NCI-H1417 (cell line): ENCODE measurements at regions not wholly inside any gene's neighbourhood (a gene's known extent, or its start where the extent isn't known, plus 50 kb on each side); places are given as distances from the start of the nearest gene placed in this dataset.
A peak's percentile ranks its signal among the peaks of the same experiment; 100 is the strongest.
"Not testable (repeated sequence)": the region's sequence is repeated elsewhere in the genome, so short reads cannot be mapped to it uniquely, and the experiment has no call there.

ENCODE experiments used
- DNase-seq, 3 experiments: peaks; one replicate each; lab custom pipeline; 2025; lab: John Stamatoyannopoulos, UW

- DNase-seq: no peak
Measured at GRCh38 chr2:186299610-186300009, 186.4 kb upstream of the ZC3H15 start.

GRCh38 chr2:186302263-186302662 lies 183.8 kb upstream of the ZC3H15 start:
- DNase-seq: peak in 2 of 3 experiments; percentile 21 to 80

DNA sequence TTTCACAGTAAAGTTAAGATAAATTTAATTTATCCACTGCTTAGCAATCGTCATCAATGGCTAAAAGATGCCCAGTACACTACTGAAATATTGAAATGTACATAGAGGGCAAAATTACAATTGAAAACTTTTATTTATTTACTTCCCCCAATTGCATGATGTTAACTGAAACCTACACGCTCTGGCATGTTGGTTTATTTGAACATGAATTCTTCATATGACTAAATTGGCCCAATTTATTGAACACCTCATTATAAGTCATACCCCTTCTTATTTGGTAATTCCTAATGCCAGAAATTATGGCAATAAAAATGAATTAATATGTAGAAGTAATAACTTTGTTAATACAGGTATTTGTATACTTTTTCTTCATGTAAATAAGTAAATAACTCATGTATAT lies 183.0 kb upstream of the ZC3H15 start:
- DNase-seq: no peak

DNA sequence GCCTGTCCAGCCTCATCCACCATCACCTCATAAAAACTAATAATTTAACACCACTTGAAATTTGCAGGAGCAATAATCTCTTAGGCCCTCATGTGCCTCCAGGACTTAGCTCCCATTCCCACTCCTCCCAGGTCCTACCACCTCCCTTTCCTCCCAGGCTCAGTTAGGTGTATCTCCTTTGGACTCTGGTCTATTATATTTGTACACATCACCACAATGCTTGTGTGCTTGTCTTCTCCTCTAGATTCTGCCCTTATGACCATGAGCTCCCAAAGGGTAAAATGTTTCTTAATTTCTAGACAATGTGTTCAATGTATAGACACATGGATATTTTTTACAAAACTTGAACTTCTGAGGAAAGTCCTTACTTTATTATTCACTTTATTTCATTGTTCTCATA lies 182.0 kb upstream of the ZC3H15 start:
- no peak for DNase-seq

GRCh38 chr2:186306754-186307153 lies 179.3 kb upstream of the ZC3H15 start:
- DNase-seq: no peak

DNA sequence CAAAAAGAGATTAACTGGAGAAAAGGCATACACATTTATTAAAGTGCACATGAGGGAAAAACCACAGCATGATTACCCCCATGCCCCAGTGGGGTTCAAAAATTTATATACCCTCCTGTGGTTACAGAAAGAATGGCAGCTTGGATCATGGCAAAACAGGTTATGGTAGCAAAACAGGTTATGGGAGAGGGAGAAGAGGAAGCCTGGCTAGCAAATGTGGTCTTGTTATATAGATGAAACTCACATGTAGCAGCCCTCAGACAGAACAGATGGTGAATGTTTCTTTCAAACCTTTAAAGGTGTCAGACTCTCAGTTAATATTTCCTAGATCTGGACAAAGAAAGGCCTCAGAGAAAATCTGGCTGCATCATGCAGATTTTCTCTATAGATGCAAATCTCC lies 178.2 kb upstream of the ZC3H15 start:
- DNase-seq: no peak

DNA sequence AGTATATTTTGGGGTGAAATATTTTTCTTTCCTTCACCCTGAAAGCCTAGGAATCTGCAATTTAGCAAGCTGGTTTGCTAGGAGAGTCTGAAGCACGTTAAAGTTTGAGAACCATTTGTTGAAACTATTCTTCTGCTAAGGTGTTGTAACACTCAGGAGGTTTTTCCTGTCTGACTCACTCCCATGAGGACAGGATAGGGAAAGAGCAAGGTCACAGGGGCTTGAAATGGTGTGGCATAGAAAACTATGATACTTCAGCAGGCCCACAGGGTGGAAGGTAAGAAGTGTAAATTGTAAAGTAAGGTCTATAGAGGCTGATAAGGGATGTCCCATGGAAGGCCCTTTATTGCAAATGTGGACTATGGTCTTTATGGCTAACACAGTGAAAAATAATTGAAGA lies 177.7 kb upstream of the ZC3H15 start:
- DNase-seq: no peak

DNA sequence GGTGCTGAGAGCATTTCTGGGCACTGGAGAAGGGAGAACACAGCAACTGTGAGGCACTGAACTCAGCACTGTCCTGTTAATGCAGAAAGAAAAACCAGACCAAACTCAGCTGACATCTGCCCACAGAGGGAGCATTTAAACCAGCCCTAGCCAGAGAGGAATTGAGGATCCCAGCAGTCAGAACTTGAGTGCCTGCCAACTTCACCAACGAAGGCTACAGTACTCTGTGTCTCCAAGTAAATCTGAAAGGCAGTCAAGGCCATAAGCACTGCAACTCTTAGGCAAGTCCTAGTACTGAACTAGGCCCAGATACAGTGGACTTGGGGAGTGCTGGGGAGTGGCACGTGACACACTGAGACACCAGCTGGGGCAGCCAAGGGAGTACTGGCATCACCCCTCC lies 176.2 kb upstream of the ZC3H15 start:
- DNase-seq: no peak

DNA sequence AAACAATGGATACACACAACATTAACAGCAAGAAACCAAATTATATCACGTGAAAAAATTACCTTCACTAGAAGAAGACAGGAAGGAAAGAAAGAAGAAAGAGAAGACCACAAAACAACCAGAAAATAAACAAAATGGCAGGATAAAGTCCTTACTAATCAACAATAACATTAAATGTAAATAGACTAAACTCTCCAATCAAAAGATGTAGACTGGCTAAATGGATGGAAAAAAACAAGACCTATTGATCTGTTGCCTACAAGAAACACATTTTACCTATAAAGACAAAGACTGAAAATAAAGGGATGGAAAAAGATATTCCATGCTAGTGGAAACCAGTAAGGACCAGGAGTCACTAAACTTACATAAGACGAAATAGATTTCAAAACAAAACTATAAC lies 167.0 kb upstream of the ZC3H15 start:
- DNase-seq: no peak

- DNase-seq: no peak
Measured at GRCh38 chr2:186325827-186326535, 160.1 kb upstream of the ZC3H15 start.

- no peak for DNase-seq
Measured at GRCh38 chr2:186327251-186327868, 158.7 kb upstream of the ZC3H15 start.

DNA sequence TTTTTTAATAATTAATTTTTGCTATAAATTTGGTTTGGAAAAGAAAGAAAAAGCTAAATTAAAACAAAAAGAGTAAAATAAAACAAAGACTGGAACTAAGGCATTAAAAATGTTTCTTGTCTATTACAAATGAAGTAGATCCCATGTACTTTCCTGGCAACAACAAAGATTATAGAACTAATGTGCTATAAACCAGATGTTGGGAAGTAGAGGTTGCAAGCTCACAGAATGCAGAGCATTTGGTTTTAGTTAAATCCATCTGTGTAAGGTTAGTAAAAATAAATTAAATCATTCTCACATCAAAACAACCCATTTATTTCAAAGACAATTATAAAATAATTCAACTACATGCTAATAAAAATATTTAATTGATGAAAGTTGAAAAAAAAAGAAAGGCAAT lies 157.2 kb upstream of the ZC3H15 start:
- DNase-seq: no peak

DNA sequence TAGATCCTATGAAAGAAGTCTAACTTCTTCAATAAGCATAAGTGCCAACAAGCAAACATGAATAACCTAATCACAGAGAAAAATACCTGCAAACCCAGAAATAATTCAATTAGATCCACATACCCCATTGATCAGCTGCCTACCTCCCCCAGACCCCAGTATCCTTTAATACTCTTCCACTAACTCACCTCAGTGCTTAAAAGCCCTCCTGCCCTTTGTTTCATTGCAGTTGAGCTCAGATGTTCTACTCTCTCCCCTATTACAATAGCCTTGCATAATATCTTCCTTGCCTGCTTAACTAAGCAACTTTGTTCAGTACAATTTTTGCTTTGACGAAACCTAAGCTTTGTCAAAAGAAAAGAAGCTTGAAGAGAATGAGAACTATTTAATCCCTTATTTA lies 156.0 kb upstream of the ZC3H15 start:
- no peak for DNase-seq

DNA sequence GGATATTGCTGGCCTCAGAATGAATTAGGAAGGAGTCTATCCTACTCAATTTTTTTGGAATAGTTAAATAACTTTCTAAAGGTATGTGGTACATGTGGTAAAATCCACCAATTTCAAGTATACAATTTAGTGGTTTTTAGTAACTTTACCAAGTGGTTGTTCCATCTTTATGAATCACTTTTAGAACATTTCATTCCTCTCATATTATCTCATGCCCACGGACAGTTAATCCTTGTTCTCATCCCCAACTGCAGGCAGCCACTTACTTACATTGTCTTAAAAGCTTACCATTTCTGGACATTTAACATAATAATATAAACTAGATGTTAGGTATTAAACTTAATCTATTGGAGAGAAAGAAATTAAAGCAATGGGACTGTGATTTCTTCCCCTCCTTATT lies 146.3 kb upstream of the ZC3H15 start:
- no peak for DNase-seq

DNA sequence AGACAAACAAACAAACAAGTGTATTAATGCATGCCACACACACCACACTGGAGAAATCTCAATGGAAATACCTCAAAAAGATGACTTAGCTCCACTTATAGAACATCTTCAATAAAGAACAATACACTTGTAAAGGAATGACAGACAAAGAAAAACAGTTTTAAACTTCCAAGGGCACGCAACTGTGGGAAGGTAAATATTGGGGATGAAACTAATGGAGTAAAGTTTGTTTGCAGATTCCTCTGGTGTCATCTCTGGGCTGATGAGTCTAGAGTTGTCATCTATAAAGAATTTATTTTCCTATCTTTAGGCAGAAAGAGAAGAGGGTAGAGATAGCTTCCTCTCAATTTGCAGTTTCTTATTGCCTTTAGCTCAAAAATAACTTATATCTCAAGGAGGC lies 144.0 kb upstream of the ZC3H15 start:
- no peak for DNase-seq

DNA sequence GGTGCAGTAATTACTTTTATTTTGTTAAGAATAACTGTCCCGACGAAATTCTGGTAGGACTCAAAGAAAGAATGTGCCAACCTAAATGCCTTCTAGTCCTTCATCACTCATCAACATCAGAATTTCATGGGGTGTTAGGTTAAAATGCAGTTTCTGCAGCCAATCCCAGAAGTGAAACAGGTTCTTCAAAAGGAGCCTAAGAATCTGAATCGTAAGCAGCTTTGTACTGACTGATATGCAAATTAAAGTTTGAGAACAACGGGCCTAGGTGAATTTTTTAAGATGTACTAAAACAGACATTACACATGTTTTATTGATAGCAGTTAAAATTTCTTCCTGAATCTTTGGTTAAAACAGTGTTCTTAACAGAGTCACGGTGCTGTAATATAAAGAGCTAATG lies 140.3 kb upstream of the ZC3H15 start:
- peak in 1 of 3 experiments; percentile 35 for DNase-seq

DNA sequence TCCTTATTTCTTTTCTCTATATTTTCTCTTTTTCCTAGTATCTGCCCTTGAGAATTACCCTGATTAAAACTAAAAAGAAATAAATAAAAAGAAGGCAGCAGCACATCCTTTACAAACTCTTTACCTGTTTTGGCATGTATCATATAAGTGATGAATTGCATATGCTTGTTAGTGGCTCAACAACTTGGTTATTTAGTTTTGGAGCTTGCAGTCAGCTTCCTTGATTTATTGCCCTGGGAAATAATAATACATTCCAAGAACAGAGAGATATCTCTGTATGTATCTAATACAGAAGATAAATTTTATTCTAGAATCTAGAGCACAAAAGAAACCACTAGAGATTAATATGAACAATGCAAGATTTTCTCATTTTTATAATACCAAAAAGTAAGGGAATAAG lies 139.8 kb upstream of the ZC3H15 start:
- peak in 1 of 3 experiments; percentile 40 for DNase-seq

GRCh38 chr2:186347472-186347871 lies 138.6 kb upstream of the ZC3H15 start:
- DNase-seq: peak in 2 of 3 experiments; percentile 55 to 95

- peak in 1 of 3 experiments; percentile 55 for DNase-seq
Measured at GRCh38 chr2:186348200-186348599, 137.9 kb upstream of the ZC3H15 start.

DNA sequence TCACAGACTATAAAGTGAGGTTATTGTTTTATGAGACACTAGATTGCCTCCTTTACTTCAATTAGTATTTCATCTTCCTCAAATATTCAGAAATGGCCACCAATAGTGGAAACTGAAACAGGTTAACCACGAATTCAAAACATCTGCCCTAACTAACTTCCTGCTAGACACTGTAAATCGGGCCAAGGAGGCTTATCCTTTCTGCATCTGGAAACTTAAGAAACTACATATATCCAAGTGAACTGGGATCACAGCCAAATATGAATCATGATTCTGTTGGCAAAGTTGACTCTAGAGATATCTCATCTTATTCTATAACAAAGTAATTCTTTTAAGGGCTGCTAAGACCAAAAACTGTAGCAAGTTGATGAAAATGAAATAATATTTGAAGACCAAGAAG lies 136.6 kb upstream of the ZC3H15 start:
- DNase-seq: no peak

GRCh38 chr2:186354160-186354559 lies 131.9 kb upstream of the ZC3H15 start:
- DNase-seq: not testable (repeated sequence)

- DNase-seq: no peak
Measured at GRCh38 chr2:186365406-186365805, 120.7 kb upstream of the ZC3H15 start.

- DNase-seq: no peak
Measured at GRCh38 chr2:186379052-186379451, 107.0 kb upstream of the ZC3H15 start.

DNA sequence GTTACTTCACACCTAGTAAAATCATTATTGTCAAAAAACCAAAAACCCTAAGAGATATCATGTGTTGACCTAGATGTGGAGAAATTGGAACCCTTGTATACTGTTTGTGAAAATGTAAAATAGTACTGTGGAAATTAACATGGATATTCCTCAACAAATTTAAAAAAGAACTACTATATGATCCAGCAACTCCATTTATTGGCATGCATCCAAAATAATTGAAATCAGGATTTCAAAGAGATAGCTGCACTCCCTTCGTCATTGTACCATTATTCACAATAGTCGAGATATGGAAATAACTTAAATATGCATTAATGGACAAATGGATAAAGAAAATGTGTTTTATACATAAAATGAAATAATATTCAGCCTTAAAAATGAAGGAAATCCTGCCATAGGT lies 105.3 kb upstream of the ZC3H15 start:
- DNase-seq: no peak
